Fibroblast of mammary gland (primary cell): ENCODE measurements at regions not wholly inside any gene's neighbourhood (a gene's known extent, or its start where the extent isn't known, plus 50 kb on each side); places are given as distances from the start of the nearest gene placed in this dataset.
"Not testable (repeated sequence)": the region's sequence is repeated elsewhere in the genome, so short reads cannot be mapped to it uniquely, and the experiment has no call there.

Experiments
- DNase-seq: peaks from one replicate; pipeline ENCODE4 v3.0.0-alpha.2; 2010; ENCODE audit warnings: low read depth
- H3K4me3 ChIP-seq: 2 replicates; pipeline ENCODE4 v1.5.1; 2011; ENCODE audit warnings: low read depth, mild to moderate bottlenecking, low read length, moderate library complexity; ENCODE audit not compliant: control insufficient read depth
- TF ChIP-seq, protein P1 (sequence below): conservative IDR thresholded peaks from 2 replicates; pipeline ENCODE4 v1.5.1; 2011; ENCODE audit warnings: low read depth, low read length, inconsistent platforms; ENCODE audit not compliant: control insufficient read depth, insufficient read depth

DNA sequence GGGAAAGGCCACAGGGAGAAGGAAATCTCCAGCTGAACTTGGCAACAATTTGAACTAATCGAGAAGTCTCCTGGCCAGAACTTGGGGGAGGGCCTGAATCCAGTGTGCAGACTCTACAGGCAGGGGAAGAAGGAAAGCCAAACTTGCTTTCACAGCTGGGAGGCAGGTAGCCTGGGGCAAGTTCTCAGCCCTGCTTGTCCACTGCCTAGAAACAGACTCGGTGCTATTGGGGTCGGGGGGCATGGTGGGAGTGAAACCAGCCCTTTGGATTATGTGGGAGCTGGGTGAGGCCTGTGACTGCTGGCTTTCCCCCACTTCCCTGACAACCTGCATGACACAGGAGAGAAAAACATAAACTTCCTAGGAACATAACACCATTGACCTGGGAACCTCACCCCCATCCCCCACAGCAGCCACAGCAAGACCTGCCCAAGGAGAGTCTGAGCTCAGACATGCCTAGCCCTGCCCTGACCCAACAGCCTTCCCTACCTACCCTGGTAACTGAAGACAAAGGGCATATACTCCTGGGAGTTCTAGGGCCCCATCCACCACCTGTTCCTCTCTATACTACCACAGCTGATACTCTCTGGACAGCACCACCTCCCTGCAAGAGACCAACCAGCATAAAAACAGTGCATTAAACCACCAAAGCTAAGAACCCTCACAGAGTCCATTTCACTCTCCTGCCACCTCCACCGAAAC is 103.7 kb upstream of the MNS1 start:
- DNase-seq: no peak
- TF ChIP-seq, protein P1, sequence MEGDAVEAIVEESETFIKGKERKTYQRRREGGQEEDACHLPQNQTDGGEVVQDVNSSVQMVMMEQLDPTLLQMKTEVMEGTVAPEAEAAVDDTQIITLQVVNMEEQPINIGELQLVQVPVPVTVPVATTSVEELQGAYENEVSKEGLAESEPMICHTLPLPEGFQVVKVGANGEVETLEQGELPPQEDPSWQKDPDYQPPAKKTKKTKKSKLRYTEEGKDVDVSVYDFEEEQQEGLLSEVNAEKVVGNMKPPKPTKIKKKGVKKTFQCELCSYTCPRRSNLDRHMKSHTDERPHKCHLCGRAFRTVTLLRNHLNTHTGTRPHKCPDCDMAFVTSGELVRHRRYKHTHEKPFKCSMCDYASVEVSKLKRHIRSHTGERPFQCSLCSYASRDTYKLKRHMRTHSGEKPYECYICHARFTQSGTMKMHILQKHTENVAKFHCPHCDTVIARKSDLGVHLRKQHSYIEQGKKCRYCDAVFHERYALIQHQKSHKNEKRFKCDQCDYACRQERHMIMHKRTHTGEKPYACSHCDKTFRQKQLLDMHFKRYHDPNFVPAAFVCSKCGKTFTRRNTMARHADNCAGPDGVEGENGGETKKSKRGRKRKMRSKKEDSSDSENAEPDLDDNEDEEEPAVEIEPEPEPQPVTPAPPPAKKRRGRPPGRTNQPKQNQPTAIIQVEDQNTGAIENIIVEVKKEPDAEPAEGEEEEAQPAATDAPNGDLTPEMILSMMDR: no peak
- H3K4me3 ChIP-seq: no peak overlapping the region

DNA sequence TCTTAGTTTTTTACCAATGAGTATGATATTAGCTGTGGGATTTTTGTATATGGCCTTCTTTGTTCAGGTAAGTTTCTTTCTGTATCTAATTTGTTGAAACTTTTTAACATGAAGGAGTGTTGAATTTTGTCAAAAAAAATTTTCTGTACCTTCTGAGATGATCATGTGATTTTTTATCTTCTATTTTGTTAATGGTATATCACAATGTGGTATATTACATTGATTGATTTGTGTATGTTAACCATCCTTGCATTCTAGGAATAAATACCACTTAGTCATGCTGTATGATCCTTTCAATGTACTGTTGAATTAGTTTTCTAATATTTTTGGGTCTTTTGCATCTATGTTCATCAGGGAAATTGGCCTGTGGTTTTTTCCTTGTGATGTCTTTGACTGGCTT is 92.5 kb upstream of the MNS1 start:
- TF ChIP-seq, protein P1: no peak
- DNase-seq: no peak
- H3K4me3 ChIP-seq: no peak overlapping the region

DNA sequence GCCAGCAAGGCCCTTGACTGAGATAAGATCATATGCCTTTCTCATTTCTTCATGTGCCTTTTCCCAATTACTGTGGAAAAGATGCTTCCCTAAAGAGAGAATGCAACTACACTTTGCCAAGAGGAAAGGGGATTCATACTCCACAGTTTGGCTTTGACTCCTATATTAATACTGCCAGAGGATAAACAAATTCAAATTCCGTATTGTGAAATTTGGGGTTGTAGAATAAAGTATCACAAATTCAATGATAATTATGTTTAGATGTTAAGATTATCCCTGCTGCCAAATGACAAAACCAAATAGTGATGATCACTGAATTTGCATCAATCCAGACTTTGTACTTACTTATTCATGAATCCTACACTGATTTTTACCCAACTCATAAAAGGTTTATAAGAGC is 88.5 kb upstream of the MNS1 start:
- H3K4me3 ChIP-seq: no peak overlapping the region
- no peak for DNase-seq
- TF ChIP-seq, protein P1: no peak

DNA sequence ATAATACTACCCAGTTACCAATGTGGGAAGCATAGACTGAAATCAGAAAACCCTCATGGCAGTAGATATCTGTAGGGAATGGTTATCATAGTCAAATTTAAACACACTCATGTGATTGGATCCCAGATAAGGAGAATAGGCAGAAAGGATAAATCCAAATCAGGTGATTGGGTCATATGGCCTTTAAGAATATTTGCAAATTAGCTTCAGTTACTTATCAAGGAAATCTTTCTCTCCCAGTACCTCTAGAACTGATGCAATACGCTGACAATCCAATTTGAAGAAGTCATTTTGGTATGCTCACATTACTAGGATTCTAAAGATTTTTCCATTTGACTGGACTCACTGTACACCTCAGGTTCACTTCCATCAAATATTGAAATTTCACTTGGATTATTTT is 87.7 kb upstream of the MNS1 start:
- H3K4me3 ChIP-seq: no peak overlapping the region
- TF ChIP-seq, protein P1: no peak
- no peak for DNase-seq

DNA sequence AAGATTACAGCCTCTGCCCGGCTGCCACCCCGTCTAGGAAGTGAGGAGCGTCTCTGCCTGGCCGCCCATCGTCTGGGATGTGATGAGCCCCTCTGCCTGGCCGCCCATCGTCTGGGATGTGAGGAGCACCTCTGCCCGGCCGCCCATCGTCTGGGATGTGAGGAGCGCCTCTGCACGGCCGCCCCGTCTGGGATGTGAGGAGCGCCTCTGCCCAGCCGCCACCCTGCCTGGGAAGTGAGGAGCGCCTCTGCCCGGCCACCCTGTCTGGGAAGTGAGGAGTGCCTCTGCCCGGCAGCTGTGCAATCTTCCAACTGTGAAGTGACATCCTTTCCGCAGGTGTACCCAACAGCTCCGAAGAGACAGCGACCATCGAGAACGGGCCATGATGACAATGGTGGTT is 75.6 kb upstream of the MNS1 start:
- not testable (repeated sequence) for DNase-seq, H3K4me3 ChIP-seq

DNA sequence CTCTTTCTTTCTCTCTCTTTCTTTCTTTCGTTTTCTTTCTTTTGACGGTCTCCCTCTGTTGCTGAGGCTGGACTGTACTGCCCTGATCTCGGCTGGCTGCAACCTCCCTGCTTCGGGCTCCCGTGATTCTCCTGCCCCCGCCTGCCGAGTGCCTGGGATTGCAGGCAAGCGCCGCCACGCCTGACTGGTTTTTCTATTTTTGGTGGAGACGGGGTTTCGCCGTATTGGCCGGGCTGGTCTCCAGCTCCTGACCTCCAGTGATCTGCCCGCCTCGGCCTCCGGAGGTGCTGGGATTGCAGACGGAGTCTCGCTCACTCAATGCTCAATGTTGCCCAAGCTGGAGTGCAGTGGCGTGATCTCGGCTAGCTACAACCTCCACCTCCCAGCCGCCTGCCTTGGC is 75.2 kb upstream of the MNS1 start:
- H3K4me3 ChIP-seq, DNase-seq: not testable (repeated sequence)

DNA sequence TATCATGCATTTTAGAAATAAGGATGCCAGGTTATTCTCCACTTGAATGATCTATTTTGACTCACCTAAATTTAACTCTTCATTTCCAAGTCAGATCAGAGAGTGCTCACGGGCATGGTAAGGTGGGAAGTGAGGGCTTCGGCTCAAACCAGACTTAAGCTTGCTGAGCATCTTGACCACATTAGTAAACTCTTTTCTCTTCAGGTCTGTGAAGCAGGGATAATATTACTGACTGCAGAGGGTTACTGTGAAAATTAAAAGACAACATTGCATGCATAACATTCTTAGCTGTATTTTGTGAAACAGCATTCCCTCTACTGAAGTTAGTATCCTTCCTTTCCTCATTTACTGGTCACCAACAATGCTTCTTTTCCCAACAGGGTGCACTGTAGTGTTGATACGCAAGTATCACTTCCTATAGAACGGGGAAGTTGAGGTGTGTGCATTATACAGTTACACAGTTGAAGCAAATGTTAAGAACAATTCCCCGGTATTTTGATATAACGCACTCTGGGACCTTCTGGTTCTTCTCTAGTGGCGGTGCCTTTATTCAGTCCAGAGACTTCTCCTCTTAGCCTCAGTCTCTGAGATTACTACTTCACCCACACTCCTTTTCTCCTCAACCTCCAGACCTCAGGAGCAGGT is 74.1 kb upstream of the MNS1 start:
- no peak overlapping the region for H3K4me3 ChIP-seq
- TF ChIP-seq, protein P1: no peak
- no peak for DNase-seq

DNA sequence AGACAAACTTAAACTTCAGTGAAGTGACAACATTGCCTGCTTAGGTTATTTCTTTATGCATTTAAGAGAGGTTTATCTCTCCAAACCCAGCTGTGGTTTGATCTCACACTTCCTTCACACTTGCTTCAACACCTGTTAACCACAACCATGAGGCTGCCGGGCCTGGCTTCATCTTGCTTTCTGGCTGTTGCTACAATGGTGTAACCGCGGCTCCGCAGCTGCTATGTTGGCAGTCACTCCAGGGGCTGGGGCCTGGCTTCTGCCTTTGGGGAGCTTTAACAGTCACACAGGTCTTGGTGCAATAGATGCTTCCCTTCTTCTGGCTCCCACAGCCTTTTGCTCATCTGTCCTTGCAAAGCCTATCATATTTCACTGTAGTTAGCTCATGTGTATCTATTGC is 72.9 kb upstream of the MNS1 start:
- no peak overlapping the region for H3K4me3 ChIP-seq
- TF ChIP-seq, protein P1: no peak
- DNase-seq: peak; percentile 5
